NT2/D1 (cell line): ENCODE measurements at regions not wholly inside any gene's neighbourhood (a gene's known extent, or its start where the extent isn't known, plus 50 kb on each side); places are given as distances from the start of the nearest gene placed in this dataset.

ENCODE experiments used
- DNase-seq: peaks from one replicate; pipeline ENCODE4 v3.0.0-alpha.2; 2011; ENCODE audit warnings: low read depth, low spot score
- H3K27me3 ChIP-seq: 2 replicates; pipeline ENCODE4 v1.6.0; 2011; ENCODE audit warnings: mild to moderate bottlenecking; ENCODE audit not compliant: insufficient read length, insufficient read depth
- H3K36me3 ChIP-seq: 2 replicates; pipeline ENCODE4 v1.6.1; 2011; ENCODE audit warnings: mild to moderate bottlenecking, low read length, mixed read lengths; ENCODE audit not compliant: insufficient read depth, insufficient read length
- H3K4me1 ChIP-seq: 2 replicates; pipeline ENCODE4 v1.5.1; 2011; ENCODE audit not compliant: insufficient read depth, insufficient read length
- H3K4me3 ChIP-seq: 2 replicates; pipeline ENCODE4 v1.5.1; 2011; ENCODE audit warnings: low read depth; ENCODE audit not compliant: insufficient read length
- H3K9ac ChIP-seq: 2 replicates; pipeline ENCODE4 v1.6.0; 2011; ENCODE audit warnings: low read depth; ENCODE audit not compliant: insufficient read length
- H3K9me3 ChIP-seq: 2 replicates; pipeline ENCODE4 v1.5.1; 2011; ENCODE audit warnings: mild to moderate bottlenecking, low read length; ENCODE audit not compliant: insufficient read depth
- SUZ12 ChIP-seq: IDR thresholded peaks from 2 replicates; pipeline ENCODE4 v1.6.1; 2011; ENCODE audit not compliant: insufficient read length, insufficient read depth; ENCODE audit errors: extremely low read depth
- YY1 ChIP-seq: IDR thresholded peaks from 2 replicates; pipeline ENCODE4 v1.6.1; 2011; ENCODE audit not compliant: insufficient read length, insufficient read depth
- ZNF274 ChIP-seq: IDR thresholded peaks from 2 replicates; pipeline ENCODE4 v1.6.1; 2011; ENCODE audit warnings: mild to moderate bottlenecking, low read depth, low read length

GRCh38 chr7:42492920-42493319 is 255.9 kb upstream of the GLI3 start:
- TF ChIP-seq SUZ12, result no peak
- no peak for TF ChIP-seq ZNF274
- no peak for TF ChIP-seq YY1
- H3K27me3 ChIP-seq, result peaks cover 5% of the 10 kb centered on the region
- no peak for DNase-seq
- no peak overlapping the region for H3K9ac ChIP-seq
- H3K4me3 ChIP-seq, result peak overlapping the region; percentile 67
- H3K36me3 ChIP-seq, result no peaks in the 10 kb centered on the region
- no peaks in the 10 kb centered on the region for H3K4me1 ChIP-seq
- H3K9me3 ChIP-seq, result no peaks in the 10 kb centered on the region

DNA sequence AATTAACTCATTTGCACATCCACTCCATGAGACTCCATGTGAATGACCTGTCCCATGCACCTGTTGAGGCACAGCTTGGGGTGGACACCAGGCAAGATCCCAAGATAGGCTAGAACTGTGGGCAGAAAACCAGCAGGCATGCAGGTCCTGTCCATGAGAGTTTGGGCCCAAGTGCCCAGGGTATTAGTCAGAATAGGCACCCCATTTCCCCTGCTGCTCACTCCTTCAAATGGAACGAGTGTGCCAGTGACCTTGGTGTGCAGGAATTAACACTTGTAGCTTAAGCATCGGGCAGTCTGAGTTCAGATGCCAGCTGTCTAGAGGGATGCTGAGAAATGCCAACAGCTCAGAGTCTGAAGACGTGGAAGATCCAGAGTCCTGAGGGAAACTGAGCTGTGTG is 254.1 kb upstream of the GLI3 start:
- Histone ChIP-seq H3K9me3 (no peaks in the 10 kb centered on the region), H3K9ac (no peak overlapping the region), H3K4me1 (no peaks in the 10 kb centered on the region), H3K4me3 (no peak overlapping the region), H3K36me3 (no peaks in the 10 kb centered on the region), H3K27me3 (peaks cover 5% of the 10 kb centered on the region)
- TF ChIP-seq SUZ12 (no peak), YY1 (no peak), ZNF274 (no peak)
- no peak for DNase-seq

GRCh38 chr7:42489299-42489698 is 252.3 kb upstream of the GLI3 start:
- no peak overlapping the region for H3K4me3 ChIP-seq
- H3K9me3 ChIP-seq, result no peaks in the 10 kb centered on the region
- TF ChIP-seq SUZ12 (no peak), YY1 (no peak), ZNF274 (no peak)
- no peak for DNase-seq
- H3K36me3 ChIP-seq, result no peaks in the 10 kb centered on the region
- H3K4me1 ChIP-seq, result no peaks in the 10 kb centered on the region
- no peak overlapping the region for H3K9ac ChIP-seq
- peaks cover 3% of the 10 kb centered on the region for H3K27me3 ChIP-seq

GRCh38 chr7:42485301-42485766 is 248.3 kb upstream of the GLI3 start:
- no peak for DNase-seq
- H3K4me3 ChIP-seq, result no peak overlapping the region
- H3K27me3 ChIP-seq, result no peaks in the 10 kb centered on the region
- H3K9me3 ChIP-seq, result no peaks in the 10 kb centered on the region
- no peak overlapping the region for H3K9ac ChIP-seq
- no peaks in the 10 kb centered on the region for H3K4me1 ChIP-seq
- no peak for TF ChIP-seq YY1
- TF ChIP-seq ZNF274, result no peak
- TF ChIP-seq SUZ12, result no peak
- H3K36me3 ChIP-seq, result no peaks in the 10 kb centered on the region

DNA sequence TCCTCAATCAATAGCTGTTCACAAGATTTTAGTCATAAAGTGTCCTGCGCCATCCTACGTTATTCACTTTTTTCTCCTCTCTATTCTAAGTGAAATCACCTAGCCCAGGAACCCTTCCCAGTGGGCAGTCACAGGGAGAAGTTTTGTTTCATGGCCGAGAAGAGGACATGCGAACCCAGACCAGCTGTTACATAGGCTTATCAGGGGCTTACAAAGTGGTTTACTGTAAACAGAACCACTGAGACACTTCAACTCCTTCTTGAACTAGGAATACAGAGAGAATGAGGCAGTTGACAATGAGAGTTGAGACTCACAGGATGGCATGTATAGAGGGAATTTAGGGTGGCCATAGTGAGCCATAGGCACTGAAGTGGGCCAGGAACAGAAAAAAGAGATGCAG is 246.9 kb upstream of the GLI3 start:
- no peak overlapping the region for H3K4me3 ChIP-seq
- no peak for DNase-seq
- no peaks in the 10 kb centered on the region for H3K4me1 ChIP-seq
- TF ChIP-seq ZNF274 (no peak), YY1 (no peak), SUZ12 (no peak)
- no peaks in the 10 kb centered on the region for H3K36me3 ChIP-seq
- H3K9ac ChIP-seq, result no peak overlapping the region
- no peaks in the 10 kb centered on the region for H3K9me3 ChIP-seq
- H3K27me3 ChIP-seq, result no peaks in the 10 kb centered on the region

DNA sequence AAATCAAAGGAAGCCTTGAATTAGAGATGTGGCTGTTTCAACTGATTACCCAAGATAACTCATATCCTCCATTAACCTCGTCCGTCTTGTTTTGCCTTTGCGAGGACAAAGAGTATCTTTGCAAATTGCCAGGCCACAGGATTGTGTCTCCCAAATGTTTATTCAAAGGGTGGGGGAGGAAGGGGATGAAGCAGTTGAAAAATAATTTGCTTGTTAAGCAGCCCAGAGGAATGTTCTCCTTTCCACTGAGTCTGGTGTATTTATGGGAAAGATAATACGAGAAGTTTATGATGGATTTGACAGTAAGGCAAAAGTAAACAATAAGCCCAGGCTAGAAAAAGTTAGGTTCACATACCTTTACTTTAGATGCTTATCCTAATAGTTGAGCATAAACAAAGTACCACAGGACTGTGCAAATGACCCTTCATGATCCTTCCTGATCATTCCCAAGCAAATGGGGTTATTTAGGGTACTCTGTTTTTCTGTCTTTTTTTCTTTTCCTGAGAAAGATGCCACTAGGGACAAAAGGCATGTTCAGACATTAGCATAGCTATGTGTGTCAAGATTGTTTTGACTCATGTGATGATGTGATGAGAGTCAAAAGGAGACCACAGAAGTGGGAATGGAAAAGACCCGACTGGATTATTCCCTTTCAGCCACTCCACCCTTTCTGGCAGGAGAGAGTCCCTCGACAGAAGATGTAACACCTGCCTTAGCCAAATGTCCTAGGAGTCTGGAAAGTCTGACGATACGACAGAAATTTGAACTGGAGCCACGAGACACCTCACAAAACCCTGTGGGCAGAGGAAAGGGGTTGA is 243.0 kb upstream of the GLI3 start:
- H3K9ac ChIP-seq, result no peak overlapping the region
- no peaks in the 10 kb centered on the region for H3K4me1 ChIP-seq
- H3K4me3 ChIP-seq, result no peak overlapping the region
- H3K9me3 ChIP-seq, result no peaks in the 10 kb centered on the region
- H3K27me3 ChIP-seq, result no peaks in the 10 kb centered on the region
- TF ChIP-seq YY1 (no peak), SUZ12 (no peak), ZNF274 (no peak)
- no peaks in the 10 kb centered on the region for H3K36me3 ChIP-seq
- DNase-seq, result no peak

GRCh38 chr7:42479452-42479815 is 242.4 kb upstream of the GLI3 start:
- H3K36me3 ChIP-seq, result no peaks in the 10 kb centered on the region
- H3K4me1 ChIP-seq, result no peaks in the 10 kb centered on the region
- DNase-seq, result no peak
- no peak overlapping the region for H3K9ac ChIP-seq
- TF ChIP-seq ZNF274 (no peak), YY1 (no peak), SUZ12 (no peak)
- H3K4me3 ChIP-seq, result no peak overlapping the region
- H3K9me3 ChIP-seq, result no peaks in the 10 kb centered on the region
- H3K27me3 ChIP-seq, result no peaks in the 10 kb centered on the region
